ENCODE measurements at regions not wholly inside any gene's neighbourhood (a gene's known extent, or its start where the extent isn't known, plus 50 kb on each side); places are given as distances from the start of the nearest gene placed in this dataset.

- in situ Hi-C loops (cut with HindIII; ENCODE audit: low pct_unique_long_range_greater_than_20kb, low sequenced_read_pairs): no loop called here
- TF ChIP-seq JUND (IDR thresholded peaks at IDR 0.05; ENCODE audit: low read depth): no peak
Observed at GRCh38 chrX:20498851-20499635, 232.3 kb upstream of the RPS6KA3 start.

DNA sequence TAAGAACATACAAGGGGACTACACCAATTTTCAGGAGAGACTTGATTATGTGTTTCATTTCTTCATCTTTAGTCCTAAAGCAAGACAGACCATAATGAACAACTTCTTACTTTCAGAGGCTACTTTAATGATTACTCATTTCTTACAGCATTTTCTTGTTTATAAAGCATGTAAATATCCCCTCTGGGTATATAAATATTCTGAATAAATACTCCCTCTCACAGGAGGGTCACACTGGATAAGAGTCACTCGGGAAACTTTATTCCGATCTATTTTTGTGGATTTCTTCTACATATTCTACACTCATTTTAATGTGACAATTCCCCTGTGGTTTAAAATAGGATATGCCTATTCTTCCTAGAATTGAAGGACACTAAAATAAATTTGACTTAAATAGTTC is 228.9 kb upstream of the RPS6KA3 start:
- DNase-seq (ENCODE audit: low read depth in 1 of 2, low spot score in 1 of 2): no peak
- no peak for TF ChIP-seq JUND (IDR thresholded peaks at IDR 0.05; ENCODE audit: low read depth)
- in situ Hi-C loops (cut with HindIII; ENCODE audit: low pct_unique_long_range_greater_than_20kb, low sequenced_read_pairs): no loop called here

More at GRCh38 chrX:20498851-20499635, 232.3 kb upstream of the RPS6KA3 start:
- no peak for DNase-seq (ENCODE audit: low read depth in 1 of 2, low spot score in 1 of 2)

GRCh38 chrX:20488473-20488872 is 221.8 kb upstream of the RPS6KA3 start:
- DNase-seq (ENCODE audit: low read depth in 1 of 2, low spot score in 1 of 2): no peak
- TF ChIP-seq JUND (IDR thresholded peaks at IDR 0.05; ENCODE audit: low read depth): no peak
- in situ Hi-C loops (cut with HindIII; ENCODE audit: low pct_unique_long_range_greater_than_20kb, low sequenced_read_pairs): no loop called here

GRCh38 chrX:20487227-20487626 is 220.5 kb upstream of the RPS6KA3 start:
- in situ Hi-C loops (cut with HindIII; ENCODE audit: low pct_unique_long_range_greater_than_20kb, low sequenced_read_pairs): no loop called here
- DNase-seq (ENCODE audit: low read depth in 1 of 2, low spot score in 1 of 2): no peak
- no peak for TF ChIP-seq JUND (IDR thresholded peaks at IDR 0.05; ENCODE audit: low read depth)

DNA sequence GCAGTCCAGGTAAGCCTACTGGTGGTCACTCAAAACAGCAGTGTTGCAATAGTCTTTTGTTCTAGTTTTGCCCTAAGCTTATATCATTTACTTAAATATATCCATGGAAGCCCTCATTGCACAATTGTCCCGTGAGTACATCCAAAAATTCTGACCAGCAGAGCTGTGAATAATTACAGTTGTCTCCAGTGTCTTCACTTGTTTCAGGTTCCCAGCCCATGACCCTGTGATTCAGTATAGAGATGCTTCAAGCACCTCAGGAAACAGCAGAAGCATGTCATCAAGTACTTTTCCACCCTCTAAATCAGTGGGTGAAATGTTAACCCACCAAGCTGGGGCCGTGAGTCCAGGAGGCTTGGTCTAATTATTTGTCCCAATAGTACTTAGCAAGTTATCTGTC is 214.9 kb upstream of the RPS6KA3 start:
- no peak for DNase-seq (ENCODE audit: low read depth in 1 of 2, low spot score in 1 of 2)
- TF ChIP-seq JUND (IDR thresholded peaks at IDR 0.05; ENCODE audit: low read depth): no peak
- in situ Hi-C loops (cut with HindIII; ENCODE audit: low pct_unique_long_range_greater_than_20kb, low sequenced_read_pairs): no loop called here

DNA sequence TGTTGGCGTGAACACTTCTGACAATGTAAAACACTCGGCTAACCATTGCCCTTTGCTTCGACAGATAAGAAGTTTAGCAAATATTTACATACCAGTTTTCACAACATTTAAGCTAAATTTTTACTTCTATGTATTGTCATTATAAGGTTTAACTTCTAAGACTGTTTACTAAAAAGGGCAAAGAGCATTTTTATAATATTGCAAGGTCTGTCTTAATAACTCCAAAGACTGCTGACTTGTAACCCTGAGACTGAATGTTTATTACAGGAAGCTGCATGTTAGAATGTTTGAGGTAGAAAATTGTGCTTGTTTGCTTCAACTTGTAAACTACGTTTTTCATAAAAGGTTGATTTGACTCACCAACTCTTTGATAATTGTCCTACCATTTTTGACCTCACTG is 213.2 kb upstream of the RPS6KA3 start:
- DNase-seq (ENCODE audit: low read depth in 1 of 2, low spot score in 1 of 2): no peak
- no peak for TF ChIP-seq JUND (IDR thresholded peaks at IDR 0.05; ENCODE audit: low read depth)
- in situ Hi-C loops (cut with HindIII; ENCODE audit: low pct_unique_long_range_greater_than_20kb, low sequenced_read_pairs): no loop called here

DNA sequence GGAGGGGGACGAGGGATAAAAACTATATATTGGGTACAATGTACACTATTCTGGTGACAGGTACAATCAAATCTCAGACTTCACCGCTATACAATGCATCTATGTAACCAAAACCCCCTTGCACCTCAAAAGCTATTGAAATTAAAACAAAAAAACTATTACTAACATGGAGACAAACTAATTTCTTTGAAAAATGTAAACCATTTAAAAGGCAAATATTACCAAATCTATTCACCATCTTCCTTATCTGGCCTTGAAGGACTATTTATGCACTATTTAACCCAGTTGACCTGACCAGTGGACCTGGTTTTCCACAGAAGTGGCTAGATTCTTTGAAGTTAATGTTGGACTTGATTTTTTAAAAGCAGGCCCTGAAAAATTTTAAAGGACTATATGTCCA is 212.3 kb upstream of the RPS6KA3 start:
- in situ Hi-C loops (cut with HindIII; ENCODE audit: low pct_unique_long_range_greater_than_20kb, low sequenced_read_pairs): no loop called here
- no peak for DNase-seq (ENCODE audit: low read depth in 1 of 2, low spot score in 1 of 2)
- no peak for TF ChIP-seq JUND (IDR thresholded peaks at IDR 0.05; ENCODE audit: low read depth)

GRCh38 chrX:20477836-20478524 is 211.3 kb upstream of the RPS6KA3 start:
- TF ChIP-seq JUND (IDR thresholded peaks at IDR 0.05; ENCODE audit: low read depth): no peak
- in situ Hi-C loops (cut with HindIII; ENCODE audit: low pct_unique_long_range_greater_than_20kb, low sequenced_read_pairs): no loop called here
- peak in 1 of 2 experiments; percentile 5 for DNase-seq (ENCODE audit: low read depth in 1 of 2, low spot score in 1 of 2)

- TF ChIP-seq JUND (IDR thresholded peaks at IDR 0.05; ENCODE audit: low read depth): no peak
- DNase-seq (ENCODE audit: low read depth in 1 of 2, low spot score in 1 of 2): no peak
- in situ Hi-C loops (cut with HindIII; ENCODE audit: low pct_unique_long_range_greater_than_20kb, low sequenced_read_pairs): no loop called here
Observed at GRCh38 chrX:20477219-20477618, 210.5 kb upstream of the RPS6KA3 start.

- TF ChIP-seq JUND (IDR thresholded peaks at IDR 0.05; ENCODE audit: low read depth): no peak
- no peak for DNase-seq (ENCODE audit: low read depth in 1 of 2, low spot score in 1 of 2)
- in situ Hi-C loops (cut with HindIII; ENCODE audit: low pct_unique_long_range_greater_than_20kb, low sequenced_read_pairs): no loop called here
Observed at GRCh38 chrX:20472620-20473258, 206.0 kb upstream of the RPS6KA3 start.

- TF ChIP-seq JUND (IDR thresholded peaks at IDR 0.05; ENCODE audit: low read depth): no peak
- DNase-seq (ENCODE audit: low read depth in 1 of 2, low spot score in 1 of 2): no peak
- in situ Hi-C loops (cut with HindIII; ENCODE audit: low pct_unique_long_range_greater_than_20kb, low sequenced_read_pairs): no loop called here
Observed at GRCh38 chrX:20472148-20472547, 205.4 kb upstream of the RPS6KA3 start.

DNA sequence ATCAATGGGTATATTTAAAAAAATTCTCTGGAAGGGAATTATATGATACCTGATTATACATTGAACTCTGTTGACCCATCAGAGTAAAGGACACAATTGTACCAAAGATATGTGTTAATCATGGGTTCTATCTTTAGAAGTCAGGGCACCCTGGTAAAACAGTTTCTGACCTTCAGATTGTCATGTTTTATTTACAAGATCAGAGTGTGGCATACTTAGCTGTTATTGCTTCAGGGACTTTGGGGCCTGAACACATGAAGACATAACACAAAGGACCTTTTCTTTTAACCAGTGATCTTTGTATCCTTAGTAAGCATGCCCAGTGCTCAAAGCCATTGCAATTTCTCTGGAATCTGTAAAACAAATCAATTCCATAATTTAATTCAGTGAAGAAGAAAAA is 204.8 kb upstream of the RPS6KA3 start:
- in situ Hi-C loops (cut with HindIII; ENCODE audit: low pct_unique_long_range_greater_than_20kb, low sequenced_read_pairs): no loop called here
- no peak for DNase-seq (ENCODE audit: low read depth in 1 of 2, low spot score in 1 of 2)
- TF ChIP-seq JUND (IDR thresholded peaks at IDR 0.05; ENCODE audit: low read depth): no peak
